ENCODE measurements at regions not wholly inside any gene's neighbourhood (a gene's known extent, or its start where the extent isn't known, plus 50 kb on each side); places are given as distances from the start of the nearest gene placed in this dataset.

GRCh38 chr10:78130966-78131710, 97.5 kb downstream of the RPS24 start:
- DNase-seq, result no peak
- intact Hi-C loops (cut with micrococcal nuclease; ENCODE audit: unreplicated experiment), result no loop called here
- Mint-ChIP-seq H3K27me3 (ENCODE audit: unreplicated experiment) (peaks cover 78% of the 10 kb centered on the region), H3K36me3 (ENCODE audit: insufficient read depth, unreplicated experiment) (no peaks in the 10 kb centered on the region), H3K4me1 (ENCODE audit: low read depth, unreplicated experiment) (no peaks in the 10 kb centered on the region), H3K4me3 (ENCODE audit: low read depth, unreplicated experiment) (no peak overlapping the region), H3K27ac (ENCODE audit: unreplicated experiment) (no peak overlapping the region), H3K9me3 (ENCODE audit: low read depth, unreplicated experiment) (no peaks in the 10 kb centered on the region)
- TF ChIP-seq, protein P1, sequence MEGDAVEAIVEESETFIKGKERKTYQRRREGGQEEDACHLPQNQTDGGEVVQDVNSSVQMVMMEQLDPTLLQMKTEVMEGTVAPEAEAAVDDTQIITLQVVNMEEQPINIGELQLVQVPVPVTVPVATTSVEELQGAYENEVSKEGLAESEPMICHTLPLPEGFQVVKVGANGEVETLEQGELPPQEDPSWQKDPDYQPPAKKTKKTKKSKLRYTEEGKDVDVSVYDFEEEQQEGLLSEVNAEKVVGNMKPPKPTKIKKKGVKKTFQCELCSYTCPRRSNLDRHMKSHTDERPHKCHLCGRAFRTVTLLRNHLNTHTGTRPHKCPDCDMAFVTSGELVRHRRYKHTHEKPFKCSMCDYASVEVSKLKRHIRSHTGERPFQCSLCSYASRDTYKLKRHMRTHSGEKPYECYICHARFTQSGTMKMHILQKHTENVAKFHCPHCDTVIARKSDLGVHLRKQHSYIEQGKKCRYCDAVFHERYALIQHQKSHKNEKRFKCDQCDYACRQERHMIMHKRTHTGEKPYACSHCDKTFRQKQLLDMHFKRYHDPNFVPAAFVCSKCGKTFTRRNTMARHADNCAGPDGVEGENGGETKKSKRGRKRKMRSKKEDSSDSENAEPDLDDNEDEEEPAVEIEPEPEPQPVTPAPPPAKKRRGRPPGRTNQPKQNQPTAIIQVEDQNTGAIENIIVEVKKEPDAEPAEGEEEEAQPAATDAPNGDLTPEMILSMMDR (IDR thresholded peaks at IDR 0.05; ENCODE audit: unreplicated experiment), result no peak
- no TSS peak for BruUV-seq (replicated peaks)
- CTCF ChIA-PET, result interaction anchor here (0.5 kb wide), 1 partner anchor 553 kb away, joined by 3 read pairs; no protein-coding TSS in a partner anchor

GRCh38 chr10:78134773-78135306, 101.2 kb downstream of the RPS24 start:
- TF ChIP-seq, protein P1 (IDR thresholded peaks at IDR 0.05; ENCODE audit: unreplicated experiment), result no peak
- no peaks in the 10 kb centered on the region for H3K9me3 Mint-ChIP-seq (ENCODE audit: low read depth, unreplicated experiment)
- H3K36me3 Mint-ChIP-seq (ENCODE audit: insufficient read depth, unreplicated experiment), result no peaks in the 10 kb centered on the region
- no peaks in the 10 kb centered on the region for H3K4me1 Mint-ChIP-seq (ENCODE audit: low read depth, unreplicated experiment)
- H3K27ac Mint-ChIP-seq (ENCODE audit: unreplicated experiment), result no peak overlapping the region
- peaks cover 90% of the 10 kb centered on the region for H3K27me3 Mint-ChIP-seq (ENCODE audit: unreplicated experiment)
- DNase-seq, result no peak
- CTCF ChIA-PET, result no interaction called here
- no peak overlapping the region for H3K4me3 Mint-ChIP-seq (ENCODE audit: low read depth, unreplicated experiment)
- intact Hi-C loops (cut with micrococcal nuclease; ENCODE audit: unreplicated experiment), result no loop called here
- BruUV-seq (replicated peaks), result no TSS peak

- TF ChIP-seq, protein P1 (IDR thresholded peaks at IDR 0.05; ENCODE audit: unreplicated experiment), result no peak
- Mint-ChIP-seq H3K4me1 (ENCODE audit: low read depth, unreplicated experiment) (no peaks in the 10 kb centered on the region), H3K4me3 (ENCODE audit: low read depth, unreplicated experiment) (no peak overlapping the region), H3K27me3 (ENCODE audit: unreplicated experiment) (peaks cover 90% of the 10 kb centered on the region), H3K27ac (ENCODE audit: unreplicated experiment) (no peak overlapping the region), H3K9me3 (ENCODE audit: low read depth, unreplicated experiment) (no peaks in the 10 kb centered on the region), H3K36me3 (ENCODE audit: insufficient read depth, unreplicated experiment) (no peaks in the 10 kb centered on the region)
- no peak for DNase-seq
- CTCF ChIA-PET, result interaction anchor here (0.6 kb wide), 1 partner anchor 37 kb away, joined by 8 read pairs; no protein-coding TSS in a partner anchor
- BruUV-seq (replicated peaks), result no TSS peak
- intact Hi-C loops (cut with micrococcal nuclease; ENCODE audit: unreplicated experiment), result no loop called here
Measured at GRCh38 chr10:78137147-78137546, 103.5 kb downstream of the RPS24 start.

- H3K27ac Mint-ChIP-seq (ENCODE audit: unreplicated experiment), result no peak overlapping the region
- CTCF ChIA-PET, result no interaction called here
- TF ChIP-seq, protein P1 (IDR thresholded peaks at IDR 0.05; ENCODE audit: unreplicated experiment), result no peak
- DNase-seq, result no peak
- H3K4me3 Mint-ChIP-seq (ENCODE audit: low read depth, unreplicated experiment), result no peak overlapping the region
- H3K9me3 Mint-ChIP-seq (ENCODE audit: low read depth, unreplicated experiment), result no peaks in the 10 kb centered on the region
- H3K36me3 Mint-ChIP-seq (ENCODE audit: insufficient read depth, unreplicated experiment), result no peaks in the 10 kb centered on the region
- intact Hi-C loops (cut with micrococcal nuclease; ENCODE audit: unreplicated experiment), result no loop called here
- H3K27me3 Mint-ChIP-seq (ENCODE audit: unreplicated experiment), result peaks cover 100% of the 10 kb centered on the region
- H3K4me1 Mint-ChIP-seq (ENCODE audit: low read depth, unreplicated experiment), result no peaks in the 10 kb centered on the region
- BruUV-seq (replicated peaks), result no TSS peak
Measured at GRCh38 chr10:78139341-78139740, 105.7 kb downstream of the RPS24 start.
